ENCODE measurements at regions not wholly inside any gene's neighbourhood (a gene's known extent, or its start where the extent isn't known, plus 50 kb on each side); places are given as distances from the start of the nearest gene placed in this dataset.
"Not testable (repeated sequence)": the region's sequence is repeated elsewhere in the genome, so short reads cannot be mapped to it uniquely, and the experiment has no call there.

GRCh38 chr15:84360902-84361301 lies 125.3 kb downstream of the GOLGA6L4 start:
- not testable (repeated sequence) for DNase-seq

DNA sequence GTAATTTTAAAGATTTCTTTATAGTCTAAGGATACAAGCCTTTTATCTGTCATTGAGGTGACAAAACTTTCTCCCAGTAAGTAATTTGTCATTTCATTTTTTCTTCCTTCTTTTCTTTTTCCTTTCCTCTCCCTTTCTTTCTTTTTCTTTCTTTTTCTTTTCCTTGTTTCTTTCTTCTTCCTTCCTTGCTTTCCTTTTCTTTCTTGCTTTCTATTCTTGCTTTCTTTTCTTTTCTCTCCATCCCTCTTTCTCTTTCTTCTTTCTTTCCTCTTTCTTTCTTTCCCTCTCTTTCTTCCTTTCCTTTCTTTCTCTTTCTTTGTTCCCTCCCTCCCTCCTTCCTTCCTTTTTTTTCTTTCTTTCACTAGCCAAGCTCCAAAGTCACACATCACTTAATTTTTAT lies 148.8 kb downstream of the GOLGA6L4 start:
- not testable (repeated sequence) for DNase-seq

DNA sequence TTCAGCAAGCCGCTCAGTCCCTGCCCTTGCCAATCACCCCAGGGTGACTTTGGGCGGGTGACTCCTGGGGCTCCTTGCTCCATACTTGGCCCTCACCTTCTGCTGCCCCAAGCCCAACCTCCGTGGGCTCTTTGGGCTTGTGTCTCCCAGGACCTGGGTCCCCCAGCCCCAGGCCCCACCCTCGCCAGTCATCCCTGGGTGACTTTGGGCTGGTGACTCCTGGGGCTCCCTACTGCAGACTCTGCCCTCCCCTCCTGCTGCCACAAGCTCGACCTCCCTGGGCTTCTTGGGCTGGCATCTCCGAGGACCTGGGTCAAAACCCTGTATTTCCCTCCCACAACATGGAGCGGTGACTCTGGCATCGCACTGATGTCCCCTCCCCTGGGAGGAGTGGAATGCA lies 151.5 kb downstream of the GOLGA6L4 start:
- no peak for DNase-seq

DNA sequence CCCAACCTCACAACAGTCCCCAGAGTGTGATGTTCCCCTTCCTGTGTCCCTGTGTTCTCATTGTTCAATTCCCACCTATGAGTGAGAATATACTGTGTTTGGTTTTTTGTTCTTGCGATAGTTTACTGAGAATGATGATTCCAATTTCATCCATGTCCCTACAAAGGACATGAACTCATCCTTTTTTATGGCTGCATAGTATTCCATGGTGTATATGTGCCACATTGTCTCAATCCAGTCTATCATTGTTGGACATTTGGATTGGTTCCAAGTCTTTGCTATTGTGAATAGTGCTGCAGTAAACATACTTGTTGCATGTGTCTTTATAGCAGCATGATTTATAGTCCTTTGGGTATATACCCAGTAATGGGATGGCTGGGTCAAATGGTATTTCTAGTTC lies 152.6 kb downstream of the GOLGA6L4 start:
- not testable (repeated sequence) for DNase-seq

DNA sequence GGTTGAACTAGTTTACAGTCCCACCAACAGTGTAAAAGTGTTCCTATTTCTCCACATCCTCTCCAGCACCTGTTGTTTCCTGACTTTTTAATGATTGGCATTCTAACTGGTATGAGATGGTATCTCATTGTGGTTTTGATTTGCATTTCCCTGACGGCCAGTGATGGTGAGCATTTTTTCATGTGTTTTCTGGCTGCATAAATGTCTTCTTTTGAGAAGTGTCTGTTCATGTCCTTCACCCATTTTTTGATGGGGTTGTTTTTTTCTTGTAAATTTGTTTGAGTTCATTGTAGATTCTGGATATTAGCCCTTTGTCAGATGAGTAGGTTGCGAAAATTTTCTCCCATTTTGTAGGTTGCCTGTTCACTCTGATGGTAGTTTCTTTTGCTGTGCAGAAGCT lies 153.1 kb downstream of the GOLGA6L4 start:
- not testable (repeated sequence) for DNase-seq

DNA sequence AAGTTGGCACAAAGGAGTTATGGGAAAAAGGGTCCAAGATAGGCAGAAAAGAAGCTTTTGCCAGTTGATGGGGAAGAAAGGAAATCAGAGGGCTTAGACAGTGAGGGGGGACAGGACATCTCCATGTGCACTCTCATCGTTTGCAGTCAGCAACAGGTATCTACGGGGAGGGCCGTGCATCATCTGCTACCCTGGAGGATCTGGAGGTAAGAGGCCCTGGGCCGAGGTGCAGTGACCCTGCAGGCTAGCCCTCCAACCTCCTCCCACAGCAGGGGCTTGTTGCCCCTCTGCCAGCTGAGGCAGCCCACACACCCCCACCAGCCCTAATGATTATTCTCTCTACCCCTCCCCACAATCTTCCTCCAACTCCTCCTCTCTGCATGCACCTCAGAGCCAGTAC lies 154.8 kb downstream of the GOLGA6L4 start:
- DNase-seq: not testable (repeated sequence)

- DNase-seq: no peak
Observed at GRCh38 chr15:84391191-84391590, 155.6 kb downstream of the GOLGA6L4 start.

DNA sequence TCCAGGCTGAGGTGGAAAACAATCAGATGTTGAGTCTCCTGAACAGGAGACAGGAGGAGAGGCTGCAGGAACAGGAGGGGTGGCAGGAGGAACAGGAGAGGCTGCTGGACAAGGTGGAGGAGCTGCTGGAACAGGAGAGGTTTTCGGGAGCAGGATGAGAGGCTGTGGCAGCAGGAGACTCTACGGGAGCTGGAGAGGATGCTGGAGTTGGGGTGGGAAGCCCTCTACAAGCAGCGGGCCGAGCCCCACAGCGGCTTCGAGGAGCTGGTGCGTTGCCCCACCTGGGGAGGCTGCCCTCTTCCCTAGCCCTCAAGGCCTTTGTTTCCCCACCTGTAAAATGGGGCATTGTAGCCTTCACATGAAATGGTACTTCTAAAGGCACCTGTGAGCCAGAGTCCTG lies 156.4 kb downstream of the GOLGA6L4 start:
- DNase-seq: not testable (repeated sequence)

DNA sequence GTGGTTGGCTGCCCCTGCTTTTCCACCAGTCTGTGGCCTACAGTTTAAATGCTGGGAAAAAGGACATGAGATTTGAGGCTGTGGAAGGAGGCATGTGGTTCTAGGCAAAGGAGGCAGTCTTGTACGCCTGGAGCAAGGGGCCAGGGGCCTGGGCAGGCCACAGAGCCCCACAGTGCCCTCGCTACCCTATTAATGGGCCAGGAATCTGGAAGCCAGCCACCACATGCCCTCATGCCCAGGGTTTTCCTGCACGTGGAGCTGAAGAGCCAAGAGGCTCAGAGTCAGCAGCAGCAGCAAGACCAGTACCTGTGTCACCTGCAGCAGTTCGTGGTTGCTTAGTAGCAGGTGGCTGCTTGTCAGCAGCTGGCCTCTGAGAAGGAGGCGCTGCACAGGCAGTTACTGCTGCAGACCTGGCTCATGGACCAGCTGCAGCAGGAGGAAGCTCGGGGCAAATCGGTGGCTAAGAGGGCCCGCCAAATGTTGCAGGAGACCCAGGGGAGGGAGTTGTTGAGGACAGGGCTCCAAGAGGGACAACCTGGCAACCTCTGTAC lies 157.9 kb downstream of the GOLGA6L4 start:
- not testable (repeated sequence) for DNase-seq

DNA sequence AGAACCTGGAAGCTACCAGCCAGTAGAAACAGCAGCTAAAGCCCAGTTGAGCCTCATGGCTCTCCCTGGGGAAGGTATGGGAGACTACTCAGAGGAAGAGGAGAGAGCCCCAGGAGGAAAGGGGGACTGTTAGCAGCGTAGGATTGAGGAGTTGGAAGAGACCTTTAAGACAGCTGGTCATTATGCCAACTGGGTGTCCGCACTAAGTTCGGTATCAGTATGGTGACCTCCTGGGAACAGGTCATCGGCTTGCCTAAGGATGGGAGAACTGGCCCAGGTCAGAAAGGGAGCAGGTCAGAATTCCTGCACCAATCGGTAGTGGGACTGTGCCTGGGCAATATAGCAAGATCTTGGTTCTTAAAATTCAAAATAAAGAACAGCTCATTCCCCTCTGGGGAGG lies 158.4 kb downstream of the GOLGA6L4 start:
- not testable (repeated sequence) for DNase-seq

DNA sequence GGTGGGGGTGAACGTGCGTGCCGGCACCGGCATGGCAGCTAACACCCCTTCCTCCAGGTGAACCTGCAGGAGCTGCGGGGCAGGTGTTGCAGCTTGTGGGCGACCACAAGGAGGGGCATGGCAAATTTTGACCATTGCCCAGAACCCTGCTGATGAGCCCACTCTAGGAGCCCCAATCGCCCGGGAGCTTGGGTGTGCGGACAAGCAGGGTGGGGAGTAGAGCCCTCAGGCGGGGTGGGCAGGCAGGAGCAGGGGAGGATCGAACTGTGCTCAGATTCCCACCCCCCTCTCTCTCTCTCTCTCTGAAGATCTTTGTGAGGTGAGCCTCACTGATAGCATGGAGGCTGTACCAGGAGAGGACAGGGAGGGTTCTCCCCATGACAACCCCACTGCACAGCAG lies 159.8 kb downstream of the GOLGA6L4 start:
- not testable (repeated sequence) for DNase-seq

DNA sequence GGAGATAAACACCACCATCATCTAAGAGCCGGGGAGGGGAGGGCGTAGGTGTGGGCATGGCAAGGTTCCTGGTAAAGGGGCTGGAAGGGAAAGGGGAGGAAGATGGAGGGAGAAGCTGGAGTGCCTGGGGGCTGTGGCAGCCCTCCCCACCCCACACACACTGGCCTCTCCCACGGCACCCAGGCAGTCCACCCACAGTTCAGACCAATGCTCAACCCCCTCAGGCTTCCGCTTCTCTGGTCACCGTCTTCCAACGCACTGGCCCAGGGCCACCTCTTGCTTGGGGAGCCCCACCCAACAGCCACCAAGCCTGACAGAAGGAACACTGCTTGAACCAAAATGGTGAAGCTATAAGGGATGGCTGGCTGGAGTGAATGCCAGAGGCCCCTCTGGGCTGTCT lies 160.3 kb downstream of the GOLGA6L4 start:
- DNase-seq: not testable (repeated sequence)

GRCh38 chr15:84397066-84397465 lies 161.5 kb downstream of the GOLGA6L4 start:
- not testable (repeated sequence) for DNase-seq

DNA sequence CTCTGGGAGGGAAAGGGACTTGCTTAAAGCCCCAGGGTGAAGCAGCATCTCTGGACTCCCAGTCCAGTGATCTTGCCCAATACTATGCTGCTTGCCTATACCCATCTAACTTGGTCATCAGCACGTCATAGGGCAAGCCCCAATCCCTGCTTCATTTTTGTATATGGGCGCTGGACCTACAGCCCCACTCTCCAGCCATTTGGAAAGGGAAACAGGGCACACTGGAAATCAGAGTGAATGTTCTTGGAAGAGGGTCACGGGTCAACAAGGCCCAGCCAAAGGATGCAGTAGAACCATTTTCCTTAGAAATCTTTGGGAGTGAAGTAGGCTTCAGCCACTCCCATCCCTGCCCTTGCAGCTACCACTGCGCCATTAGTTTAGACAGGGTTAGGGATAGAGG lies 162.5 kb downstream of the GOLGA6L4 start:
- not testable (repeated sequence) for DNase-seq

DNA sequence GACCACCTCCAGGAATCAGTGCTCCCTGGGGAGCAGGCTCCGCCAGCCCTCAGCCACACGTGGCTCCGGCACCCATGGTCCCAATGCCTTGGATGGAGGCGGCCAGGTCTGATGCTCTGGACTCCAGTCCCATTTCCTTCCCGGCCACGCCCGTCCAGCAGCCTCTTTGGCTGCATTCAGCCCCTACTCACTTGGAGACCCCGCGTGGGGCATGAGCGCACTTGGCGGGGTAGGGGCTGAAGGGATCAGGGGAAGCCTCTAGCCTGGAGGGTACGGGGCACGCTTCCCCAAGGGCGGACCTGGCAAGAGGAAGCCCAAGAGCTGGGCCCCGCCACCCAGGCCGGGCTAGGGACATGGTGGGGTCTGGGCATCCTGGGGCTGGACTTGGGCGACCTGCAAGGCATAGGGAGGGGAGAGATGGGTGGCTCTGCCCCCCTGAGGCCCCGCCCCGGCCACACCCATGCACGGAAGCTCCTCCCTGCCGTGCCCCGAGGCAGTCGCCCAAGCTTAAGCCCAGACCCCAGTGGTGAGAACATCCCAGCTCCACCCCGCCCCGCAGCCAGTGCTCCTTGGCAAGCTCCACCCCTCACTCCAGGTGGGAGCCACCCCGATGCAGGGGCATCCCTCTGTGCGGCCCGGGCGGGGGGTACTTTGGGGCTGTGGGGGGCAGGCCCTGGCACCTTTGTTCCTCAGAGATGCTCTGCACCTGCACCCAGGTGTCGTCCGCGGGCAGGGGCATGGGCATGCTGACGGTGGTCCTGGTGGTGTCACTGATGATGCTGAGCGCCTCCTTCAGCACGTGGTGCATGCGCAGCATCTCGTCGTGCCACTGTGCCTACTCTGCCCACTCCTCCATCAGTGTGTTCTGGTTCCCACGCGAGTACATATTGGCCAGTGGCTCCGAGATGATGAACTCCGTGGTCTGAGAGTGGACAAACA lies 163.5 kb downstream of the GOLGA6L4 start:
- no peak for DNase-seq

DNA sequence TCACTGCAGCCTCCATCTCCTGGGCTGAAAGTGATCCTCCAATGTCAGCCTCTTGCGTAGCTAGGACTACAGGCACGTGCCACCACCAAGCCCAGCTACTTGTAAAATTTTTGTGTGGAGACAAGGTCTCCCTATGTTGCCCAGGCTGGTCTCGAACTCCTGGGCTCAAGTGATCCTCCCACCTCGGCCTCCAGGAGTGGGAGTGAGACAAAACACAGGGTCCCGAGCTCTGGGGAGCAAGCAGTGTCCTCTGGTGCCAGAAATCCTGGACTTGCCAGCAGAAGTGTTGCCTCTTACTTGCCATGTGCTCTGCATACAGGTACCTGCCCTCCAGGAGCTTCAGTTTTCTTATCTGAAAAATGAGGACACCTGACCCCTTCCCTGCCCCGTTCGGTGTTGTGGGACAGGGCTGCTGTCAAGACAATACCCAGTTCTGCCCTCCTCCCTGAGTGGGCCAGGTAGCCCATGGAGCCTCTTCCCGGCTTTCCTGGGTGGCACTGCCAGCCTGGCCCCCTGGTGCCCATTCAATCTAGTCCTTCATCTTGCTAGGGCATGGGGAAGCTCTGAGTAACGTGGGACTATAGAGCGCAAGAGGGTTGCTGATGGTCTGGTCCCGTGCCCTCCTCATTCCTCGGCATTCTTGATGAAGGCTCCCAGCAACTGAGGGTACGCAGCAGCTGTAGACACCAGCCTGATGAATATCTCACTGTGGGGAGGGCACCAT lies 164.6 kb downstream of the GOLGA6L4 start:
- no peak for DNase-seq

DNA sequence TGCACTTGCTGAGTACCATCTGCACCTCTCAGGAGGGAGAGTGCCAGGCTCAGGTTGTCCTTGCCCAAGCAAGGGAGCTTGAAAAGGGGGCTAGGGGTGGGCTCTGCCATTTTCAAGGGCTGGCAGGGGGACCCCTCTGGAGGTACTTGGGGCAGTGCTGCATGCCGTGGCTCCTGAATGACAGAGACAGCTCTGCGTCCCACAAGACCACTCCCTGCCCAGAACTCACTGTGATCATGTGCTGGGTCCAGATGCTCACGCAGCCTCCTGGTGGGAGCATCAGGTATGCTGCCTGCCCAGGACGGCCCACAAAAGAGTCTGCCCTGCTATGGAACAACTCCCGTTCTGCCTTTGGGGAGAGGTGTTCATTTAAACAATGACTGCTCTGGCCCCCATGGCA lies 165.2 kb downstream of the GOLGA6L4 start:
- no peak for DNase-seq

- not testable (repeated sequence) for DNase-seq
Observed at GRCh38 chr15:84401461-84401860, 165.9 kb downstream of the GOLGA6L4 start.

GRCh38 chr15:84401891-84402840 lies 166.6 kb downstream of the GOLGA6L4 start:
- DNase-seq: not testable (repeated sequence)

GRCh38 chr15:84402856-84403608 lies 167.5 kb downstream of the GOLGA6L4 start:
- DNase-seq: no peak

- not testable (repeated sequence) for DNase-seq
Observed at GRCh38 chr15:84409357-84409756, 173.8 kb downstream of the GOLGA6L4 start.

All from stimulated activated CD4-positive, alpha-beta T cell treated with anti-CD3 and anti-CD28 coated beads, Interleukin-12 subunit alpha, Interleukin-12 subunit beta, amount 100 ng/mL, for 4 hours (primary cell).